SK-N-SH (cell line): ENCODE measurements at regions not wholly inside any gene's neighbourhood (a gene's known extent, or its start where the extent isn't known, plus 50 kb on each side); places are given as distances from the start of the nearest gene placed in this dataset.

Experiments used
- CTCF ChIA-PET: fragments of 300-600, 350-600 bp; formaldehyde crosslinking; extraction: SDS; loops from one replicate; lab custom pipeline; 2021; lab: Yijun Ruan, JAX
- POLR2A ChIA-PET: fragments of 350-600 bp; sonication (Branson Sonifier 250); formaldehyde crosslinking; extraction: SDS; loops from one replicate; lab custom pipeline; 2020; ENCODE audit warnings: antibody characterized with exemption, inconsistent platforms; lab: Yijun Ruan, JAX
- DNase-seq: peaks from one replicate; pipeline ENCODE4 v3.0.0; 2012
- H2AFZ ChIP-seq: fragments of 200-600 bp; sonication (generic); 2 replicates; pipeline ENCODE4 v1.8.1; 2016; ENCODE audit warnings: antibody characterized with exemption, mild to moderate bottlenecking, low read depth
- H3F3A ChIP-seq: fragments of 200-600 bp; sonication (generic); replicated peaks from 2 replicates; pipeline ENCODE3; 2016; ENCODE audit warnings: antibody characterized with exemption, mild to moderate bottlenecking; ENCODE audit not compliant: insufficient read depth
- H3K27ac ChIP-seq, 2 experiments: fragments of 200-500 bp in 1 of 2; fragments of 200-600 bp in 1 of 2; sonication (Bioruptor generic) in 1 of 2; sonication (generic), shearing (Covaris generic) in 1 of 2; 2 replicates each; pipeline versions ENCODE4 v1.5.1 to v1.6.1; 2014 to 2016; ENCODE audit warnings: low read depth in 2 of 2, inconsistent platforms in 1 of 2, low read length in 1 of 2, mild to moderate bottlenecking in 1 of 2, mixed read lengths in 1 of 2
- H3K27me3 ChIP-seq: fragments of 200-600 bp; sonication (generic), shearing (Covaris generic); 2 replicates; pipeline ENCODE4 v1.6.1; 2016; ENCODE audit warnings: mixed run types; ENCODE audit not compliant: insufficient read depth
- H3K36me3 ChIP-seq, 2 experiments: fragments of 200-500 bp in 1 of 2; fragments of 200-600 bp in 1 of 2; sonication (Bioruptor generic) in 1 of 2; sonication (generic) in 1 of 2; replicated peaks in 1 of 2; 2 replicates each; pipeline versions ENCODE3 to v1.5.1; 2014 to 2016; ENCODE audit warnings: low read length in 1 of 2, mild to moderate bottlenecking in 1 of 2; ENCODE audit not compliant: insufficient read depth in 2 of 2, control insufficient read depth in 1 of 2
- H3K4me1 ChIP-seq, 2 experiments: fragments of 200-500 bp in 1 of 2; fragments of 200-600 bp in 1 of 2; sonication (Bioruptor generic) in 1 of 2; sonication (generic), shearing (Covaris generic) in 1 of 2; 2 replicates each; pipeline versions ENCODE4 v1.5.1 to v1.6.1; 2014 to 2016; ENCODE audit warnings: low read depth in 1 of 2, low read length in 1 of 2, mixed run types in 1 of 2; ENCODE audit not compliant: insufficient read depth in 2 of 2, control insufficient read depth in 1 of 2
- H3K4me2 ChIP-seq: fragments of 200-600 bp; sonication (generic), shearing (Covaris generic); 2 replicates; pipeline ENCODE4 v1.6.1; 2017; ENCODE audit warnings: mixed run types
- H3K4me3 ChIP-seq, 2 experiments: fragments of 200-500 bp in 1 of 2; fragments of 200-600 bp in 1 of 2; sonication (Bioruptor generic) in 1 of 2; sonication (generic), shearing (Covaris generic) in 1 of 2; 2 replicates each; pipeline versions ENCODE4 v1.5.1 to v1.8.1; 2014 to 2016; ENCODE audit warnings: low read depth in 2 of 2, inconsistent platforms in 1 of 2, low read length in 1 of 2, mild to moderate bottlenecking in 1 of 2, mixed read lengths in 1 of 2, moderate library complexity in 1 of 2
- H3K79me2 ChIP-seq: fragments of 200-600 bp; sonication (generic); 2 replicates; pipeline ENCODE4 v1.8.1; 2017; ENCODE audit warnings: mild to moderate bottlenecking; ENCODE audit not compliant: insufficient read depth
- H3K9ac ChIP-seq: fragments of 200-600 bp; sonication (generic); 2 replicates; pipeline ENCODE4 v1.6.1; 2017; ENCODE audit warnings: mixed run types
- H3K9me2 ChIP-seq: fragments of 200-600 bp; sonication (generic); 2 replicates; pipeline ENCODE4 v1.6.1; 2017; ENCODE audit warnings: mixed run types
- H3K9me3 ChIP-seq: fragments of 200-600 bp; sonication (generic); 2 replicates; pipeline ENCODE4 v1.6.1; 2017; ENCODE audit warnings: mixed run types, mild to moderate bottlenecking, moderate library complexity
- H4K20me1 ChIP-seq: fragments of 200-600 bp; sonication (generic); 2 replicates; pipeline ENCODE4 v1.6.1; 2017; ENCODE audit warnings: mild to moderate bottlenecking, mixed run types; ENCODE audit not compliant: insufficient read depth
- ELF1 ChIP-seq: IDR thresholded peaks from 2 replicates; pipeline ENCODE4 v1.4.0; 2012
- EP300 ChIP-seq, 2 experiments: IDR thresholded peaks; 2 replicates each; pipeline versions ENCODE4 v1.4.0 to v1.6.1; 2012; ENCODE audit warnings: borderline replicate concordance in 1 of 2, low read depth in 1 of 2, low read length in 1 of 2
- EZH2phosphoT487 ChIP-seq: fragments of 200-600 bp; sonication (generic); IDR thresholded peaks from 2 replicates; pipeline ENCODE4 v1.6.1; 2017; ENCODE audit warnings: low read depth, mixed run types, mild to moderate bottlenecking, antibody characterized with exemption, moderate library complexity, borderline replicate concordance
- FOSL2 ChIP-seq: IDR thresholded peaks from 2 replicates; pipeline ENCODE4 v1.4.0; 2012; ENCODE audit warnings: low read depth, mild to moderate bottlenecking, moderate library complexity, borderline replicate concordance
- FOXM1 ChIP-seq: IDR thresholded peaks from 2 replicates; pipeline ENCODE4 v1.4.0; 2012; ENCODE audit warnings: low read depth, mild to moderate bottlenecking
- GATA2 ChIP-seq: sonication (generic); formaldehyde crosslinking; IDR thresholded peaks from 2 replicates; pipeline ENCODE4 v1.5.0; 2020; ENCODE audit warnings: mild to moderate bottlenecking, missing genetic modification reagents
- NFIC ChIP-seq: IDR thresholded peaks from 2 replicates; pipeline ENCODE4 v1.4.0; 2012; ENCODE audit warnings: borderline replicate concordance
- POLR2AphosphoS5 ChIP-seq: IDR thresholded peaks from 2 replicates; pipeline ENCODE4 v1.6.1; 2012; ENCODE audit warnings: low read depth, low read length
- SIN3A ChIP-seq: IDR thresholded peaks from 2 replicates; pipeline ENCODE4 v1.6.1; 2012; ENCODE audit warnings: low read depth, mild to moderate bottlenecking, low read length, moderate library complexity, borderline replicate concordance
- TAF1 ChIP-seq: IDR thresholded peaks from 2 replicates; pipeline ENCODE4 v1.6.1; 2012; ENCODE audit warnings: low read depth, mild to moderate bottlenecking, low read length, moderate library complexity, borderline replicate concordance
- TCF12 ChIP-seq: IDR thresholded peaks from 2 replicates; pipeline ENCODE4 v1.4.0; 2012
- TF ChIP-seq, protein P1 (sequence below): fragments of 150-350 bp; IDR thresholded peaks from 2 replicates; pipeline ENCODE4 v1.6.1; 2017; ENCODE audit warnings: antibody characterized with exemption, low read length, low read depth, borderline replicate concordance
- TF ChIP-seq, protein P2 (sequence below): IDR thresholded peaks from 2 replicates; pipeline ENCODE4; 2012
- TF ChIP-seq, protein P3 (sequence below): fragments of 200-600 bp; sonication (generic); IDR thresholded peaks from 2 replicates; pipeline ENCODE4 v1.6.1; 2017; ENCODE audit warnings: antibody characterized with exemption, mild to moderate bottlenecking, moderate library complexity
- TF ChIP-seq, protein P4 (sequence below): IDR thresholded peaks from 2 replicates; pipeline ENCODE4 v1.4.0; 2012; ENCODE audit warnings: low read depth, borderline replicate concordance

DNA sequence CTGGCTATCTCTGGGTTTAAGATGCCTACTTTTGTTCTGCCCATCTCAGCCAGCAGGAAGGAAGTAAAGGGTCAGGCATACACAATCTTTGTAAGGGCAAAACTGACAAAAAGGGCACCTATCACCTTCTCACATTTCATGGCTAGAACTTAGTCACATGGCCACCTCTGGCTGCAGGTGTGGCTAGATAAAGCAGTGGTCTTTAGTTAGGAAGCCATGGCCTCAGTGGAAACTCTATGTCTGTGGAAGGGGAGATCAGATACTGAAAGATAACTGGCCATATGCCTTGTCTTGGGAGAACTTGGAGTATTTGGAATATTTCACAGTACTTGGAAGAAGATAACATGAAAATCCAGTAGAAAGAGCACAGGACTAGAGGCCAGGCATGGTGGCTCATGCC, 80.7 kb upstream of the TBL1XR1 start:
- ChIA-PET CTCF (no interaction called here), POLR2A (no interaction called here)
- H3F3A ChIP-seq: no peaks in the 10 kb centered on the region
- H3K36me3 ChIP-seq: no peaks in the 10 kb centered on the region
- no peak overlapping the region for H3K4me3 ChIP-seq
- no peaks in the 10 kb centered on the region for H3K27me3 ChIP-seq
- no peaks in the 10 kb centered on the region for H3K79me2 ChIP-seq
- TF ChIP-seq FOSL2: no peak
- no peak for TF ChIP-seq SIN3A
- no peak for TF ChIP-seq FOXM1
- no peak for TF ChIP-seq EZH2phosphoT487
- no peak for TF ChIP-seq EP300 (IDR thresholded peaks at IDR 0.05; ENCODE audit: borderline replicate concordance in 1 of 2, low read depth in 1 of 2, low read length in 1 of 2)
- TF ChIP-seq, protein P1, sequence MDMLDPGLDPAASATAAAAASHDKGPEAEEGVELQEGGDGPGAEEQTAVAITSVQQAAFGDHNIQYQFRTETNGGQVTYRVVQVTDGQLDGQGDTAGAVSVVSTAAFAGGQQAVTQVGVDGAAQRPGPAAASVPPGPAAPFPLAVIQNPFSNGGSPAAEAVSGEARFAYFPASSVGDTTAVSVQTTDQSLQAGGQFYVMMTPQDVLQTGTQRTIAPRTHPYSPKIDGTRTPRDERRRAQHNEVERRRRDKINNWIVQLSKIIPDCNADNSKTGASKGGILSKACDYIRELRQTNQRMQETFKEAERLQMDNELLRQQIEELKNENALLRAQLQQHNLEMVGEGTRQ: no peak
- TF ChIP-seq GATA2 (CRISPR knock-in tag): no peak
- no peak for TF ChIP-seq TCF12
- TF ChIP-seq POLR2AphosphoS5: no peak
- TF ChIP-seq NFIC: no peak
- TF ChIP-seq, protein P2, sequence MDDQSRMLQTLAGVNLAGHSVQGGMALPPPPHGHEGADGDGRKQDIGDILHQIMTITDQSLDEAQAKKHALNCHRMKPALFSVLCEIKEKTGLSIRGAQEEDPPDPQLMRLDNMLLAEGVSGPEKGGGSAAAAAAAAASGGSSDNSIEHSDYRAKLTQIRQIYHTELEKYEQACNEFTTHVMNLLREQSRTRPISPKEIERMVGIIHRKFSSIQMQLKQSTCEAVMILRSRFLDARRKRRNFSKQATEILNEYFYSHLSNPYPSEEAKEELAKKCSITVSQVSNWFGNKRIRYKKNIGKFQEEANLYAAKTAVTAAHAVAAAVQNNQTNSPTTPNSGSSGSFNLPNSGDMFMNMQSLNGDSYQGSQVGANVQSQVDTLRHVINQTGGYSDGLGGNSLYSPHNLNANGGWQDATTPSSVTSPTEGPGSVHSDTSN: no peak
- TF ChIP-seq, protein P3, sequence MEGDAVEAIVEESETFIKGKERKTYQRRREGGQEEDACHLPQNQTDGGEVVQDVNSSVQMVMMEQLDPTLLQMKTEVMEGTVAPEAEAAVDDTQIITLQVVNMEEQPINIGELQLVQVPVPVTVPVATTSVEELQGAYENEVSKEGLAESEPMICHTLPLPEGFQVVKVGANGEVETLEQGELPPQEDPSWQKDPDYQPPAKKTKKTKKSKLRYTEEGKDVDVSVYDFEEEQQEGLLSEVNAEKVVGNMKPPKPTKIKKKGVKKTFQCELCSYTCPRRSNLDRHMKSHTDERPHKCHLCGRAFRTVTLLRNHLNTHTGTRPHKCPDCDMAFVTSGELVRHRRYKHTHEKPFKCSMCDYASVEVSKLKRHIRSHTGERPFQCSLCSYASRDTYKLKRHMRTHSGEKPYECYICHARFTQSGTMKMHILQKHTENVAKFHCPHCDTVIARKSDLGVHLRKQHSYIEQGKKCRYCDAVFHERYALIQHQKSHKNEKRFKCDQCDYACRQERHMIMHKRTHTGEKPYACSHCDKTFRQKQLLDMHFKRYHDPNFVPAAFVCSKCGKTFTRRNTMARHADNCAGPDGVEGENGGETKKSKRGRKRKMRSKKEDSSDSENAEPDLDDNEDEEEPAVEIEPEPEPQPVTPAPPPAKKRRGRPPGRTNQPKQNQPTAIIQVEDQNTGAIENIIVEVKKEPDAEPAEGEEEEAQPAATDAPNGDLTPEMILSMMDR: no peak
- TF ChIP-seq, protein P4, sequence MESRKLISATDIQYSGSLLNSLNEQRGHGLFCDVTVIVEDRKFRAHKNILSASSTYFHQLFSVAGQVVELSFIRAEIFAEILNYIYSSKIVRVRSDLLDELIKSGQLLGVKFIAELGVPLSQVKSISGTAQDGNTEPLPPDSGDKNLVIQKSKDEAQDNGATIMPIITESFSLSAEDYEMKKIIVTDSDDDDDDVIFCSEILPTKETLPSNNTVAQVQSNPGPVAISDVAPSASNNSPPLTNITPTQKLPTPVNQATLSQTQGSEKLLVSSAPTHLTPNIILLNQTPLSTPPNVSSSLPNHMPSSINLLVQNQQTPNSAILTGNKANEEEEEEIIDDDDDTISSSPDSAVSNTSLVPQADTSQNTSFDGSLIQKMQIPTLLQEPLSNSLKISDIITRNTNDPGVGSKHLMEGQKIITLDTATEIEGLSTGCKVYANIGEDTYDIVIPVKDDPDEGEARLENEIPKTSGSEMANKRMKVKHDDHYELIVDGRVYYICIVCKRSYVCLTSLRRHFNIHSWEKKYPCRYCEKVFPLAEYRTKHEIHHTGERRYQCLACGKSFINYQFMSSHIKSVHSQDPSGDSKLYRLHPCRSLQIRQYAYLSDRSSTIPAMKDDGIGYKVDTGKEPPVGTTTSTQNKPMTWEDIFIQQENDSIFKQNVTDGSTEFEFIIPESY: no peak
- TF ChIP-seq TAF1: no peak
- no peak for TF ChIP-seq ELF1
- no peaks in the 10 kb centered on the region; a peak in 1 of 4 replicates for H3K4me1 ChIP-seq
- H3K9me2 ChIP-seq: no peaks in the 10 kb centered on the region
- H4K20me1 ChIP-seq: no peaks in the 10 kb centered on the region
- H3K27ac ChIP-seq: no peak overlapping the region
- H2AFZ ChIP-seq: no peak overlapping the region
- H3K4me2 ChIP-seq: no peak overlapping the region
- no peak for DNase-seq
- H3K9me3 ChIP-seq: no peaks in the 10 kb centered on the region
- no peak overlapping the region for H3K9ac ChIP-seq
